ENCODE measurements at regions not wholly inside any gene's neighbourhood (a gene's known extent, or its start where the extent isn't known, plus 50 kb on each side); places are given as distances from the start of the nearest gene placed in this dataset.

DNA sequence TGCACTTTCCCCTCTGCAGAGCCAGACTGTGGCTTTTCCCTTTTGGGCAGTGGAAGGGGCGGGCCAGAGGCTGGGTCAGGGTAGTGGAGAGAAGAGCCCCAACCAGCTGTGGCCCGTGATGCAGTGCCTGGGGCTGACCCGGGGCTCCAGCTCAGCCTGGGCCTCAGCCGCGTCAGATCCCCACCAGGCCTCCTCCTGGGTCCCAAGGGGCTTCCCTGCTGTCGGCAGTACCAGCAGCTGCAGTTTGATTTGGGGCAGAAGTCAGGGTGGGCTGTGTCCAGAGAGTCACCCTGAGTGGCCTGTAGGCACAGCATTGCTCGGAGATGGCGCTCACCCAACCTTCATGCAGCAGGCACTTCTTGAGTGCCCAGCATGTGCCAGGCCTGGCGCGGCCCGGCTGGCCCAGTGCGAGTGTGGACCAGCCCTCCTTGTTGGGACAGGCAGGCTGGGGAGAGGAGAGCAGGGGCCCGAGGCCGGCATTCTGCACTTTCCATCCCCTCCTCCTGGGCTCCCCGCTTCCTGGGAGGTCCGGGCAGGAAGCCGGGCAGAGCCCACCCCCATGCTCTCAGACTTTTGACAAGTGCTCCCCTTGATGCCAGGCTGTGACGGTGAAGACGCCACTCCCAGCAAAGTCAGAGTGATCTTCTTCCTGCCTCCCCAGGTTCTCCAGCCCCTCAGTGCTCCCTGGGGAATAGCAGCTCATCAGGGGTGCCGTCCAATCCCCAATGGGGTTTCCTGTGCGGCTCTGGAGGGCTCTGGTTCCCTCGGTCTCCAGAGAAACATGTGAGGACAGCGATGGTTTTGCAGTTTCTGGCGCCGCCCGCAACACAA is 88.3 kb upstream of the COL5A1 start:
- TF ChIP-seq, protein P1, sequence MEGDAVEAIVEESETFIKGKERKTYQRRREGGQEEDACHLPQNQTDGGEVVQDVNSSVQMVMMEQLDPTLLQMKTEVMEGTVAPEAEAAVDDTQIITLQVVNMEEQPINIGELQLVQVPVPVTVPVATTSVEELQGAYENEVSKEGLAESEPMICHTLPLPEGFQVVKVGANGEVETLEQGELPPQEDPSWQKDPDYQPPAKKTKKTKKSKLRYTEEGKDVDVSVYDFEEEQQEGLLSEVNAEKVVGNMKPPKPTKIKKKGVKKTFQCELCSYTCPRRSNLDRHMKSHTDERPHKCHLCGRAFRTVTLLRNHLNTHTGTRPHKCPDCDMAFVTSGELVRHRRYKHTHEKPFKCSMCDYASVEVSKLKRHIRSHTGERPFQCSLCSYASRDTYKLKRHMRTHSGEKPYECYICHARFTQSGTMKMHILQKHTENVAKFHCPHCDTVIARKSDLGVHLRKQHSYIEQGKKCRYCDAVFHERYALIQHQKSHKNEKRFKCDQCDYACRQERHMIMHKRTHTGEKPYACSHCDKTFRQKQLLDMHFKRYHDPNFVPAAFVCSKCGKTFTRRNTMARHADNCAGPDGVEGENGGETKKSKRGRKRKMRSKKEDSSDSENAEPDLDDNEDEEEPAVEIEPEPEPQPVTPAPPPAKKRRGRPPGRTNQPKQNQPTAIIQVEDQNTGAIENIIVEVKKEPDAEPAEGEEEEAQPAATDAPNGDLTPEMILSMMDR (IDR thresholded peaks at IDR 0.05 in 4 of 5, conservative IDR thresholded peaks at IDR 0.05 in 1 of 5): no peak
- no peak for TF ChIP-seq POLR2A (IDR thresholded peaks at IDR 0.05)

Data from gastrocnemius medialis (tissue), 4 donors.